ENCODE measurements at regions not wholly inside any gene's neighbourhood (a gene's known extent, or its start where the extent isn't known, plus 50 kb on each side); places are given as distances from the start of the nearest gene placed in this dataset.

DNA sequence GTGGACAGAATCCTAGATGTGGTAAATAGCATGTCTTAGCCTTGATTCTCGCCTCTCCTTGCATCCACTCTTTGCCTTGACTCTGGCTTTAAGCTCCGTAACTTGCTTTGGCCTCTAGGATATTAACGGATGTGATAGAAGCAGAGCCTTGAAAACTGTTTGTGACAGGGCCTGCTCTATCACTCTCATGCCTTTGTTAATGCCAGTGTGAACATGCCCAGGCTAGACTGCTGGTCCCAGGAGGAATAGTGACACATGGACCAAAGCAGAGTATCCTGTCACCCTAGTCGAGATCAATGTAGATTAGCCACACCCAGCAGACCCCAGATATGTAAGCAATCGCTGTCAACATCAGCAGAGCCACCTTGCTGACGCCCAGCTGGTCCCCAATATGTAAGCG lies 109.9 kb upstream of the C9orf72 start:
- TF ChIP-seq KDM1A (IDR thresholded peaks at IDR 0.05; ENCODE audit: borderline replicate concordance, low read length) (no peak), POLR2A (IDR thresholded peaks at IDR 0.05; ENCODE audit: control extremely low read depth in 1 of 2, low read depth in 2 of 2, low read length in 2 of 2) (no peak), ATF2 (IDR thresholded peaks at IDR 0.05; ENCODE audit: low read length) (no peak)
